Panc1 (cell line): ENCODE measurements at regions not wholly inside any gene's neighbourhood (a gene's known extent, or its start where the extent isn't known, plus 50 kb on each side); places are given as distances from the start of the nearest gene placed in this dataset.

Experiments
- ATAC-seq: fragments of 200-7000 bp; cut with Tn5 transposase; 2 replicates; pipeline ENCODE4 v1.9.1; 2020; ENCODE audit warnings: mild to moderate bottlenecking, moderate library complexity
- BruUV-seq: library from RNA; stranded (reverse); fragments of 400-500 nt; replicated peaks from 2 replicates; lab custom pipeline; 2021; lab: Mats Ljungman, UMichigan
- CTCF ChIA-PET: fragments of 300-600 bp; sonication (Branson Sonifier 250); formaldehyde crosslinking; loops from one replicate; lab custom pipeline; 2022; ENCODE audit warnings: antibody characterized with exemption; lab: Charles Lee
- POLR2A ChIA-PET: fragments of 300-600 bp; sonication (Branson Sonifier 250); formaldehyde crosslinking; loops from one replicate; lab custom pipeline; 2022; ENCODE audit warnings: antibody characterized with exemption; lab: Charles Lee
- DNase-seq: peaks from one replicate; pipeline ENCODE4 v3.0.0-alpha.2; 2010; ENCODE audit warnings: low read depth, low spot score
- H3K27ac ChIP-seq: 2 replicates; pipeline ENCODE4 v1.5.1; 2011; ENCODE audit warnings: mild to moderate bottlenecking, low read length, inconsistent platforms
- H3K27me3 ChIP-seq: fragments of 200-500 bp; sonication (Bioruptor generic); 2 replicates; pipeline ENCODE4 v1.6.0; 2014; ENCODE audit warnings: low read length, inconsistent platforms; ENCODE audit not compliant: control insufficient read depth, insufficient read depth
- H3K36me3 ChIP-seq: fragments of 200-500 bp; sonication (Bioruptor generic); 2 replicates; pipeline ENCODE4 v1.5.1; 2014; ENCODE audit warnings: inconsistent platforms, mild to moderate bottlenecking, low read length, moderate library complexity; ENCODE audit not compliant: control insufficient read depth, insufficient read depth
- H3K4me1 ChIP-seq: 2 replicates; pipeline ENCODE4 v1.5.1; 2011; ENCODE audit warnings: inconsistent platforms, mild to moderate bottlenecking, low read length, moderate library complexity; ENCODE audit not compliant: control insufficient read depth, insufficient read depth
- H3K4me3 ChIP-seq, 2 experiments: 2 replicates each; pipeline ENCODE4 v1.5.1; 2011 to 2012; ENCODE audit warnings: low read depth in 2 of 2, low read length in 2 of 2, mild to moderate bottlenecking in 2 of 2, inconsistent platforms in 1 of 2, moderate library complexity in 1 of 2
- H3K9me3 ChIP-seq: fragments of 200-500 bp; sonication (Bioruptor generic); 2 replicates; pipeline ENCODE4 v1.5.1; 2014; ENCODE audit warnings: low read depth, mild to moderate bottlenecking, inconsistent platforms, low read length, moderate library complexity; ENCODE audit not compliant: control insufficient read depth, insufficient read depth
- CTCF ChIP-seq: fragments of 450-650 bp; IDR thresholded peaks from 2 replicates; pipeline ENCODE4 v1.5.1; 2017; ENCODE audit warnings: mild to moderate bottlenecking
- POLR2AphosphoS5 ChIP-seq: IDR thresholded peaks from 2 replicates; pipeline ENCODE4 v1.6.1; 2012; ENCODE audit warnings: mild to moderate bottlenecking, low read depth, low read length, moderate library complexity
- REST ChIP-seq, 2 experiments: IDR thresholded peaks; 2 replicates each; pipeline ENCODE4 v1.6.1; 2011 to 2012; ENCODE audit warnings: low read depth in 2 of 2, control low read depth in 1 of 2, low read length in 1 of 2, mild to moderate bottlenecking in 1 of 2, moderate library complexity in 1 of 2; ENCODE audit not compliant: insufficient read depth in 1 of 2
- SIN3A ChIP-seq: IDR thresholded peaks from 2 replicates; pipeline ENCODE4 v1.6.1; 2012; ENCODE audit warnings: low read depth, mild to moderate bottlenecking, low read length, moderate library complexity, borderline replicate concordance; ENCODE audit not compliant: insufficient read depth
- TCF7L2 ChIP-seq: IDR thresholded peaks from 2 replicates; pipeline ENCODE4 v1.6.1; 2011; ENCODE audit warnings: mild to moderate bottlenecking, low read depth, low read length, inconsistent platforms
- in situ Hi-C: cut with HindIII; loops from 2 replicates; pipeline ENCODE4 v1.10.0; 2016; ENCODE audit warnings: low sequenced_read_pairs, low pct_unique_long_range_greater_than_20kb
- intact Hi-C: fragments of 100-400 bp; cut with micrococcal nuclease; formaldehyde crosslinking; loops from one replicate; pipeline ENCODE4 v1.10.0; 2022; ENCODE audit not compliant: unreplicated experiment

GRCh38 chr2:100677611-100678185 lies 114.9 kb downstream of the PDCL3 start:
- DNase-seq, result no peak
- ChIA-PET CTCF (no interaction called here), POLR2A (no interaction called here)
- Histone ChIP-seq H3K27ac (no peak overlapping the region), H3K36me3 (no peaks in the 10 kb centered on the region), H3K4me3 (no peak overlapping the region), H3K9me3 (no peaks in the 10 kb centered on the region), H3K27me3 (no peaks in the 10 kb centered on the region), H3K4me1 (no peaks in the 10 kb centered on the region)
- no peak for ATAC-seq
- no peak for TF ChIP-seq REST (IDR thresholded peaks at IDR 0.05; ENCODE audit: insufficient read depth in 1 of 2, low read depth in 2 of 2, low read length in 1 of 2)
- intact Hi-C loops, result no loop called here
- BruUV-seq, result no TSS peak
- in situ Hi-C loops, result no loop called here

GRCh38 chr2:100679211-100679610 lies 116.4 kb downstream of the PDCL3 start:
- Histone ChIP-seq H3K9me3 (no peaks in the 10 kb centered on the region), H3K27ac (no peak overlapping the region), H3K36me3 (no peaks in the 10 kb centered on the region), H3K4me1 (no peaks in the 10 kb centered on the region), H3K27me3 (no peaks in the 10 kb centered on the region), H3K4me3 (no peak overlapping the region)
- BruUV-seq, result no TSS peak
- DNase-seq (no peak), ATAC-seq (no peak)
- CTCF ChIA-PET, result no interaction called here
- POLR2A ChIA-PET, result no interaction called here
- intact Hi-C loops (no loop called here), in situ Hi-C loops (no loop called here)
- no peak for TF ChIP-seq CTCF
- TF ChIP-seq REST (IDR thresholded peaks at IDR 0.05; ENCODE audit: insufficient read depth in 1 of 2, low read depth in 2 of 2, low read length in 1 of 2), result no peak
- no peak for TF ChIP-seq POLR2AphosphoS5
- TF ChIP-seq TCF7L2, result no peak
- no peak for TF ChIP-seq SIN3A
